Ascending aorta (tissue), 2 donors: ENCODE measurements at regions not wholly inside any gene's neighbourhood (a gene's known extent, or its start where the extent isn't known, plus 50 kb on each side); places are given as distances from the start of the nearest gene placed in this dataset.

Source experiments
- DNase-seq, 2 donors: peaks; one replicate each; pipeline ENCODE4 v3.0.0-alpha.2; 2019; ENCODE audit warnings: low spot score in 2 of 2
- H3K27ac ChIP-seq, 2 donors: fragments of 200-600 bp; sonication (generic); one replicate each; pipeline ENCODE4 v1.5.1; 2016 to 2017; ENCODE audit warnings: mild to moderate bottlenecking in 1 of 2
- H3K27me3 ChIP-seq: fragments of 200-600 bp; sonication (generic); one replicate; pipeline ENCODE4 v1.5.1; 2017
- H3K36me3 ChIP-seq, 2 donors: fragments of 200-600 bp; sonication (generic); one replicate each; pipeline ENCODE4 v1.5.1; 2016
- H3K4me1 ChIP-seq, 2 donors: fragments of 200-600 bp; sonication (generic); one replicate each; pipeline ENCODE4 v1.5.1; 2016 to 2017; ENCODE audit warnings: mild to moderate bottlenecking in 1 of 2
- H3K4me3 ChIP-seq, 2 donors: fragments of 200-600 bp; sonication (generic); one replicate each; pipeline ENCODE4 v1.5.1; 2016 to 2017; ENCODE audit warnings: mild to moderate bottlenecking in 1 of 2
- H3K9me3 ChIP-seq, 2 donors: fragments of 200-600 bp; sonication (generic); one replicate each; pipeline ENCODE4 v1.5.1; 2016
- CTCF ChIP-seq, 3 experiments: fragments of 200-600 bp in 2 of 3; fragments of 450-650 bp in 1 of 3; sonication (generic) in 2 of 3; IDR thresholded peaks; one replicate each; pipeline ENCODE4 v1.5.1; 2016 to 2019; ENCODE audit warnings: antibody characterized with exemption in 3 of 3, mild to moderate bottlenecking in 1 of 3, moderate library complexity in 1 of 3
- intact Hi-C: fragments of 100-400 bp; cut with DNase I; formaldehyde crosslinking; loops from one replicate; pipeline ENCODE4 v1.15.1; 2023

- Histone ChIP-seq H3K9me3 (no peaks in the 10 kb centered on the region), H3K4me1 (no peaks in the 10 kb centered on the region), H3K36me3 (no peaks in the 10 kb centered on the region), H3K27ac (no peak overlapping the region), H3K4me3 (no peak overlapping the region), H3K27me3 (no peaks in the 10 kb centered on the region)
- DNase-seq: no peak
- TF ChIP-seq CTCF (IDR thresholded peaks at IDR 0.05): no peak
- intact Hi-C loops: no loop called here
Observed at GRCh38 chrX:40883021-40883619, 147.8 kb upstream of the MED14 start.

- TF ChIP-seq CTCF (IDR thresholded peaks at IDR 0.05): no peak
- H3K27me3 ChIP-seq: no peaks in the 10 kb centered on the region
- no peak overlapping the region for H3K27ac ChIP-seq
- no peak for DNase-seq
- no peaks in the 10 kb centered on the region for H3K9me3 ChIP-seq
- no peaks in the 10 kb centered on the region for H3K4me1 ChIP-seq
- intact Hi-C loops: no loop called here
- H3K4me3 ChIP-seq: no peak overlapping the region
- H3K36me3 ChIP-seq: no peaks in the 10 kb centered on the region
Observed at GRCh38 chrX:40885989-40886388, 150.6 kb upstream of the MED14 start.

GRCh38 chrX:40887476-40887875, 152.1 kb upstream of the MED14 start:
- no peak overlapping the region for H3K4me3 ChIP-seq
- no peak for TF ChIP-seq CTCF (IDR thresholded peaks at IDR 0.05)
- H3K36me3 ChIP-seq: no peaks in the 10 kb centered on the region
- no peak overlapping the region for H3K27ac ChIP-seq
- DNase-seq: no peak
- intact Hi-C loops: no loop called here
- no peaks in the 10 kb centered on the region for H3K27me3 ChIP-seq
- H3K9me3 ChIP-seq: no peaks in the 10 kb centered on the region
- H3K4me1 ChIP-seq: no peaks in the 10 kb centered on the region

GRCh38 chrX:40891798-40892197, 156.5 kb upstream of the MED14 start:
- Histone ChIP-seq H3K4me3 (no peak overlapping the region), H3K27ac (no peak overlapping the region), H3K27me3 (no peaks in the 10 kb centered on the region), H3K9me3 (no peaks in the 10 kb centered on the region), H3K36me3 (no peaks in the 10 kb centered on the region), H3K4me1 (no peaks in the 10 kb centered on the region)
- no peak for DNase-seq
- intact Hi-C loops: no loop called here
- no peak for TF ChIP-seq CTCF (IDR thresholded peaks at IDR 0.05)

GRCh38 chrX:40893251-40893910, 158.0 kb upstream of the MED14 start:
- Histone ChIP-seq H3K9me3 (no peaks in the 10 kb centered on the region), H3K36me3 (no peaks in the 10 kb centered on the region), H3K27me3 (no peaks in the 10 kb centered on the region), H3K4me1 (no peaks in the 10 kb centered on the region), H3K4me3 (no peak overlapping the region), H3K27ac (no peak overlapping the region)
- DNase-seq: no peak
- intact Hi-C loops: no loop called here
- TF ChIP-seq CTCF (IDR thresholded peaks at IDR 0.05): no peak
